ENCODE measurements at regions not wholly inside any gene's neighbourhood (a gene's known extent, or its start where the extent isn't known, plus 50 kb on each side); places are given as distances from the start of the nearest gene placed in this dataset.

- TF ChIP-seq, protein P1, sequence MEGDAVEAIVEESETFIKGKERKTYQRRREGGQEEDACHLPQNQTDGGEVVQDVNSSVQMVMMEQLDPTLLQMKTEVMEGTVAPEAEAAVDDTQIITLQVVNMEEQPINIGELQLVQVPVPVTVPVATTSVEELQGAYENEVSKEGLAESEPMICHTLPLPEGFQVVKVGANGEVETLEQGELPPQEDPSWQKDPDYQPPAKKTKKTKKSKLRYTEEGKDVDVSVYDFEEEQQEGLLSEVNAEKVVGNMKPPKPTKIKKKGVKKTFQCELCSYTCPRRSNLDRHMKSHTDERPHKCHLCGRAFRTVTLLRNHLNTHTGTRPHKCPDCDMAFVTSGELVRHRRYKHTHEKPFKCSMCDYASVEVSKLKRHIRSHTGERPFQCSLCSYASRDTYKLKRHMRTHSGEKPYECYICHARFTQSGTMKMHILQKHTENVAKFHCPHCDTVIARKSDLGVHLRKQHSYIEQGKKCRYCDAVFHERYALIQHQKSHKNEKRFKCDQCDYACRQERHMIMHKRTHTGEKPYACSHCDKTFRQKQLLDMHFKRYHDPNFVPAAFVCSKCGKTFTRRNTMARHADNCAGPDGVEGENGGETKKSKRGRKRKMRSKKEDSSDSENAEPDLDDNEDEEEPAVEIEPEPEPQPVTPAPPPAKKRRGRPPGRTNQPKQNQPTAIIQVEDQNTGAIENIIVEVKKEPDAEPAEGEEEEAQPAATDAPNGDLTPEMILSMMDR (conservative IDR thresholded peaks at IDR 0.05 in 1 of 2, IDR thresholded peaks at IDR 0.05 in 1 of 2; ENCODE audit: low read depth in 1 of 2, low read length in 2 of 2), result no peak
- no peak for TF ChIP-seq EZH2 (IDR thresholded peaks at IDR 0.05; ENCODE audit: low read length, missing control alignments)
Measured at GRCh38 chr16:72389791-72390190, 217.8 kb upstream of the PMFBP1 start.

Data from fibroblast of lung (primary cell).